Nephron (organoid): ENCODE measurements at regions not wholly inside any gene's neighbourhood (a gene's known extent, or its start where the extent isn't known, plus 50 kb on each side); places are given as distances from the start of the nearest gene placed in this dataset.

Experiments used
- H3K27ac Mint-ChIP-seq, 3 experiments: 2 replicates each; pipeline ENCODE4 v1.8.0; 2020; ENCODE audit warnings: mixed read lengths in 3 of 3, mild to moderate bottlenecking in 2 of 3, moderate library complexity in 1 of 3
- H3K27me3 Mint-ChIP-seq: 2 replicates; pipeline ENCODE4 v1.8.0; 2021; ENCODE audit warnings: low read depth, mild to moderate bottlenecking, moderate library complexity, mixed read lengths
- H3K36me3 Mint-ChIP-seq: 2 replicates; pipeline ENCODE4 v1.8.0; 2020; ENCODE audit warnings: low read depth, mixed read lengths
- H3K4me1 Mint-ChIP-seq: 2 replicates; pipeline ENCODE4 v1.8.0; 2020; ENCODE audit warnings: mixed read lengths
- H3K4me3 Mint-ChIP-seq, 3 experiments: 2 replicates each; pipeline ENCODE4 v1.8.0; 2020; ENCODE audit warnings: mild to moderate bottlenecking in 3 of 3, mixed read lengths in 3 of 3, moderate library complexity in 2 of 3
- H3K9me3 Mint-ChIP-seq: 2 replicates; pipeline ENCODE4 v1.8.0; 2020; ENCODE audit warnings: mixed read lengths
- CTCF ChIP-seq, 3 experiments: fragments of 200-600 bp; sonication (generic); IDR thresholded peaks; one replicate each; pipeline ENCODE4 v1.5.0; 2021; ENCODE audit warnings: antibody characterized with exemption in 3 of 3; ENCODE audit not compliant: unreplicated experiment in 3 of 3

GRCh38 chr13:102452836-102453235 is 51.0 kb upstream of the FGF14 start:
- no peak for TF ChIP-seq CTCF (IDR thresholded peaks at IDR 0.05; ENCODE audit: unreplicated experiment in 3 of 3)
- H3K27me3 Mint-ChIP-seq = peaks cover 13% of the 10 kb centered on the region
- H3K4me1 Mint-ChIP-seq = no peaks in the 10 kb centered on the region
- no peaks in the 10 kb centered on the region for H3K9me3 Mint-ChIP-seq
- H3K4me3 Mint-ChIP-seq = no peak overlapping the region
- H3K27ac Mint-ChIP-seq = no peak overlapping the region
- H3K36me3 Mint-ChIP-seq = no peaks in the 10 kb centered on the region
